Retinal pigment epithelial cell (primary cell): ENCODE measurements at regions not wholly inside any gene's neighbourhood (a gene's known extent, or its start where the extent isn't known, plus 50 kb on each side); places are given as distances from the start of the nearest gene placed in this dataset.

Experiments
- DNase-seq: peaks from one replicate; pipeline ENCODE4 v3.0.0-alpha.2; 2010; ENCODE audit warnings: low read depth
- H3K4me3 ChIP-seq: 2 replicates; pipeline ENCODE4 v1.5.1; 2011; ENCODE audit warnings: mild to moderate bottlenecking, low read length, control low read depth, moderate library complexity
- TF ChIP-seq, protein P1 (sequence below): conservative IDR thresholded peaks from 2 replicates; pipeline ENCODE4 v1.5.1; 2011; ENCODE audit warnings: low read depth, low read length, control low read depth, inconsistent platforms

DNA sequence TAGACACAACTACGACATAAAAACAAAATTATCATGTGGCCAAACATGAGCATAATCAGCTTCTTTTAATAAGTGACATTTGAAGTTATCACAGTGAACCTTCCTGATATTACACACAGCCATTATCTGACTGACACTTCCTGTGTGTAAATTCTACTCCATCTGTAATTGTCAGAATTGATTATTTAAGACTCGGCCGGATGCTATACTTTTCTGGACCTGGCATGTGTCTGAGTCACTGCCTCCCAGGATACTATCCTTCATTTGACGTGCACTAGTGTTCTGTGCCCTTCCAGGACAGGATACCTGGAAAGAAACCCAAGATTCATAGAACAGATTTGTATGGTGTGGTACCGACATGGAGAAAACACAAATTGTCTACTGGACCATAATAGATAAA is 242.0 kb downstream of the HS3ST3A1 start:
- H3K4me3 ChIP-seq: no peak overlapping the region
- DNase-seq: no peak
- TF ChIP-seq, protein P1, sequence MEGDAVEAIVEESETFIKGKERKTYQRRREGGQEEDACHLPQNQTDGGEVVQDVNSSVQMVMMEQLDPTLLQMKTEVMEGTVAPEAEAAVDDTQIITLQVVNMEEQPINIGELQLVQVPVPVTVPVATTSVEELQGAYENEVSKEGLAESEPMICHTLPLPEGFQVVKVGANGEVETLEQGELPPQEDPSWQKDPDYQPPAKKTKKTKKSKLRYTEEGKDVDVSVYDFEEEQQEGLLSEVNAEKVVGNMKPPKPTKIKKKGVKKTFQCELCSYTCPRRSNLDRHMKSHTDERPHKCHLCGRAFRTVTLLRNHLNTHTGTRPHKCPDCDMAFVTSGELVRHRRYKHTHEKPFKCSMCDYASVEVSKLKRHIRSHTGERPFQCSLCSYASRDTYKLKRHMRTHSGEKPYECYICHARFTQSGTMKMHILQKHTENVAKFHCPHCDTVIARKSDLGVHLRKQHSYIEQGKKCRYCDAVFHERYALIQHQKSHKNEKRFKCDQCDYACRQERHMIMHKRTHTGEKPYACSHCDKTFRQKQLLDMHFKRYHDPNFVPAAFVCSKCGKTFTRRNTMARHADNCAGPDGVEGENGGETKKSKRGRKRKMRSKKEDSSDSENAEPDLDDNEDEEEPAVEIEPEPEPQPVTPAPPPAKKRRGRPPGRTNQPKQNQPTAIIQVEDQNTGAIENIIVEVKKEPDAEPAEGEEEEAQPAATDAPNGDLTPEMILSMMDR: no peak

DNA sequence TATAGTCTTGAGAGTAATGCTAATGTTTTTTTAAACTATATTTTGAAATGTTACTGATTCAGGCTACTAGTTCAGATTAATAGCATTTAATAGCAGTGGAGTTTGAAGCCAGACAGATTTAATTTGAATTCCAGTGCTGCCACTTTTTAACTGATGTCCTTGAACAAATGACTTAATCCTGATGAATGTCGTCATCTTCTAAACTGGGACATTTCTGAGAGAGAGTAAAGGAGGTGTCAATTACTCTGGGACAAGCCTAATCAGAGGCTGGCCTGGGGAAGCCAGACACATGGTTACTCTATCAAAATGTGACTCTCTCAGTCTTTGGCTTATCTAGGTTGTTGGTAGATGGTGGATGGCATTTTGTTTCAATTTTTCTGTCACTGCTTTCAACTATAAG is 246.7 kb downstream of the HS3ST3A1 start:
- H3K4me3 ChIP-seq: no peak overlapping the region
- TF ChIP-seq, protein P1: no peak
- DNase-seq: no peak

DNA sequence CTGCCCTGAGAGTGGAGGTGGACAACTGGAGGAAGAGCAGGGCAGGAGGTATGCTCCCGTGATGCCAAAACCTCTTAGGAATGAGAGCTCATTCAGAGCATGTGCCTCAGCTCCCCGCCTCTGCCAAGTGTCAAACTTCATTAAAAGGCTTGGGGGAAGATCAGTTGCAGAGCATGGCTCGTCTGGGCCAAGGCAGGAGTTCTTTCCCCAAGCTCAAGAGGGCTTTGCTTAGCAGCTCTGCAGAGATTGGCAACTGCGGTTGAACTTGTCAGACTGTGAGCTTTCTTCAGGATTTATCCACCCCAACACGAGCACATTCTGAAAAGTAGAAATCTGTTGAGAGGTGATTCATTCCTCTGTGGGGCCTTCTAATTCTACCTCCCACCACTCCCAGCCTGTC is 248.1 kb downstream of the HS3ST3A1 start:
- TF ChIP-seq, protein P1: no peak
- DNase-seq: peak; percentile 82
- no peak overlapping the region for H3K4me3 ChIP-seq

DNA sequence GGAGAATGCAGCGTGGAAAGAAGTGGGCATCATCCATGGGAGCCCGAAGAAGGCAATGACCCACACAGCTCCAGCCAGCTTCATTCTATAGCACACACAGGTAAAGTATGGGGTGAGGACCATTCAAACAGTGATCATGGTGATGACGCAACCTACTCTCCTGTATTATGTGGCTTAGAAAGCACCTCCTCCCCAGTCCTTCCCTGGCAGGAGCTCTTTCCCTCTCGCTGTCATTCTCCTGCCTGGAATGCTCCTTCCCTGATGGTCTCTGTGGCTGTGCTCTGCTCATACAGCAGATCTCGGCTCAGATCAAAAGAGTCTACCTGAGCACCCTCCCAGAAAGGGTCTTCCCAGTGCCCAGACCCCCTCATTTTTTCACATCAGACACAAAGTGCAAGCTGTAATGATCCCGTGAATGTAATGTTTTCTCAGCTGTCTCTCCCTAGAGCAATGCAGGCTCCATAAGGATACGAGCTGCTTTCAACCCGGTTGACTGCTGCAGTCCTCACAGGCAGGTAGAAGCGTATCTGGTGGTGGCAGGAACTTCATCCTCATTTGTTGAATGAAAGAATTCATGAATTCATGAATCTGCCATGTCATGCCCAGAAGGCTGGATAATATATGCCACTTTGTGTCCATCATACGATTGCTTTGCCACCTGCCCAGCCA is 248.8 kb downstream of the HS3ST3A1 start:
- no peak for DNase-seq
- TF ChIP-seq, protein P1: no peak
- no peak overlapping the region for H3K4me3 ChIP-seq

DNA sequence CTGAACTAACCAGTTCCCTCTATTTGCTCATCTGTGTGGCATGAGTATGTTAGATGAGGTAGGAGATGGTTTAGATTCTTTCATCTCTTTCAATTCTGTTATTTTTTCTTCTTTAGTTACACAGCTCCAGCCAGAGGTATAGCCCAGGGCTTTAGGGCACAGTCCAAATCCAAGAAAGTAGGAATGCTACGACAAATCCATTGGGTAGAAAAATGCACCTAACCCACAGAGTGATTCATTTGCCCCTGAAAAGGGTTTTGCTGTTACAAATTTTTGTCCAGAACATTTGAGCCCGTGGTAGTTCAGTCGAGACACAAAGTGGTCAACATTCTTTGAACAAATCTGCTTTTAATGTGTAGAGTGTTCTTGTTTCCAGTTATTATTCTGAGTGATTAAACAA is 250.7 kb downstream of the HS3ST3A1 start:
- no peak for DNase-seq
- TF ChIP-seq, protein P1: no peak
- H3K4me3 ChIP-seq: no peak overlapping the region

DNA sequence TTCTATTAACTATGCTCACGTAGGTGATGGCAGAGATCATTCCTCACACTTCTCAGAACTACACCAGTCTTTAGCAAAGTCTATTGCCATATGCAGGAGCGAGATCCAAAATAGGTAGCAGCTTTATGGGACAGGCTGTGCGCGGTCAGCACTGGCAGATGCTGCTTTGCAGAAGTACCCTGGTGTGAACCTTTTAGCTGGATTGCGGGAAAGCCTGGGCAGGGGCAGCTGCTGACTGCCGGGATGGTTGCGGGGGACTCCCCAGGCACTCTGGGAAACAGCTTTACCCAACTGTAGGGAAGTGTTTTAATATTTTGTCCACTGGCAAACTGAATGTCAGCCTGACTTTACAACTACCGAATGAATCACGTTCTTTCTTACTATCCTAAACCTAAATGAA is 251.3 kb downstream of the HS3ST3A1 start:
- DNase-seq: no peak
- H3K4me3 ChIP-seq: no peak overlapping the region
- TF ChIP-seq, protein P1: no peak

DNA sequence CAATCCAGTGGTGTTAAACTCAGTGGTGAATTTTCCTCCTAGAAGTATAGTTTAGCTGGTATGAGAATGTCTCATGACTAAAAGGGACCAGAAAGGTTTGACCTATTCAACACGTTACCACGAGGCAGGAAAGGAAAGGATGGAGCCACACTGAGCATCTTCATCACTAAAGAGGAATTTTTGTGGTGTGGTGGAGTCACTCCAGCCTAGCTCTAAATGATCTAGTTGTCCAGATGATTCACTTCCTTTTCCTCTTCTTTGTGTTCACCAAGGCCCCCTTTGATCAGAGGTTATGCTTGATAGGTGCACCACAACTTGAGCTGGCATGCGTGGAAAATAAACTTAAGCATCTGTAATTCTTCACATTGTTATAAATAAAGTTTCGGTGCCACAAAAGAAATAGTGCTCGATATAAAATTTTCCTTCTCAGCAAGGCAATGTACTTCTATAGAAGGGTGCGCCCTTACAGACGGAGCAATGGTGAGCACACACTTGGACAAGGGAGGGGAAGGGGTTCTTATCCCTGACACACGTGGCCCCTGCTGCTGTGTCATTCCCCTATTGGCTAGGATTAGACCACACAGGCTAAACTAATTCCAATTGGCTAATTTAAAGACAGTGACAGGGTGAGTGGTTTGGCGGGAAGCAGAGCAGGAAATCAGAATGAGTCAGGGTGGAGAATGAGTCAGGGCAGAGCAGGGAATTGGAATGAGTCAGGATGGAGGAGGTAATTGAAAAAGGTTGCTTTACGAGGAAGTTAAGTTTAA is 254.6 kb downstream of the HS3ST3A1 start:
- TF ChIP-seq, protein P1: no peak
- peak; percentile 40 for DNase-seq
- no peak overlapping the region for H3K4me3 ChIP-seq
